ENCODE measurements at regions not wholly inside any gene's neighbourhood (a gene's known extent, or its start where the extent isn't known, plus 50 kb on each side); places are given as distances from the start of the nearest gene placed in this dataset.

- TF ChIP-seq POLR2A (IDR thresholded peaks at IDR 0.05; ENCODE audit: low read depth) (no peak), EP300 (IDR thresholded peaks at IDR 0.05) (no peak), CTCF (IDR thresholded peaks at IDR 0.05) (no peak), POLR2AphosphoS5 (IDR thresholded peaks at IDR 0.05) (no peak)
Measured at GRCh38 chr14:26363689-26364088, 234.1 kb downstream of the NOVA1 start.

All from esophagus muscularis mucosa (tissue), 4 donors.